ENCODE measurements at regions not wholly inside any gene's neighbourhood (a gene's known extent, or its start where the extent isn't known, plus 50 kb on each side); places are given as distances from the start of the nearest gene placed in this dataset.

GRCh38 chr13:25032160-25032559 lies 63.8 kb upstream of the PABPC3 start:
- ATAC-seq (ENCODE audit: insufficient read depth, low read depth) (no peak), DNase-seq (no peak)
- Histone ChIP-seq H4K20me1 (ENCODE audit: insufficient read depth, low read length) (no peaks in the 10 kb centered on the region), H3K4me1 (ENCODE audit: insufficient read depth, low read length) (no peaks in the 10 kb centered on the region), H3K79me2 (ENCODE audit: insufficient read depth, low read length) (no peaks in the 10 kb centered on the region), H2AFZ (ENCODE audit: low read depth, low read length) (no peak overlapping the region), H3K9ac (ENCODE audit: low read depth, low read length) (no peak overlapping the region), H3K27me3 (ENCODE audit: insufficient read depth, low read length, poor library complexity) (peaks cover 3% of the 10 kb centered on the region), H3K4me3 (ENCODE audit: low read depth in 1 of 2, low read length in 2 of 2) (no peak overlapping the region), H3K36me3 (ENCODE audit: insufficient read depth, low read length) (no peaks in the 10 kb centered on the region), H3K9me3 (ENCODE audit: insufficient read depth, low read length, severe bottlenecking) (no peaks in the 10 kb centered on the region), H3K4me2 (ENCODE audit: insufficient read depth, low read length) (no peak overlapping the region), H3K27ac (ENCODE audit: low read length) (no peak overlapping the region)
- TF ChIP-seq EZH2 (IDR thresholded peaks at IDR 0.05; ENCODE audit: borderline replicate concordance, low read depth, low read length, severe bottlenecking) = no peak
- TF ChIP-seq CTCF (IDR thresholded peaks at IDR 0.05; ENCODE audit: borderline replicate concordance, extremely low read depth, low read length, poor library complexity, severe bottlenecking) = no peak

GRCh38 chr13:25034173-25034572 lies 61.8 kb upstream of the PABPC3 start:
- H3K79me2 ChIP-seq (ENCODE audit: insufficient read depth, low read length) = no peaks in the 10 kb centered on the region
- no peak for TF ChIP-seq CTCF (IDR thresholded peaks at IDR 0.05; ENCODE audit: borderline replicate concordance, extremely low read depth, low read length, poor library complexity, severe bottlenecking)
- no peak for TF ChIP-seq EZH2 (IDR thresholded peaks at IDR 0.05; ENCODE audit: borderline replicate concordance, low read depth, low read length, severe bottlenecking)
- no peak overlapping the region for H3K27ac ChIP-seq (ENCODE audit: low read length)
- H2AFZ ChIP-seq (ENCODE audit: low read depth, low read length) = no peak overlapping the region
- H3K4me1 ChIP-seq (ENCODE audit: insufficient read depth, low read length) = no peaks in the 10 kb centered on the region
- H3K4me2 ChIP-seq (ENCODE audit: insufficient read depth, low read length) = no peak overlapping the region
- no peaks in the 10 kb centered on the region for H3K9me3 ChIP-seq (ENCODE audit: insufficient read depth, low read length, severe bottlenecking)
- no peaks in the 10 kb centered on the region for H4K20me1 ChIP-seq (ENCODE audit: insufficient read depth, low read length)
- no peak for DNase-seq
- no peak overlapping the region for H3K4me3 ChIP-seq (ENCODE audit: low read depth in 1 of 2, low read length in 2 of 2)
- H3K27me3 ChIP-seq (ENCODE audit: insufficient read depth, low read length, poor library complexity) = peaks cover 3% of the 10 kb centered on the region
- no peaks in the 10 kb centered on the region for H3K36me3 ChIP-seq (ENCODE audit: insufficient read depth, low read length)
- no peak overlapping the region for H3K9ac ChIP-seq (ENCODE audit: low read depth, low read length)
- ATAC-seq (ENCODE audit: insufficient read depth, low read depth) = no peak

GRCh38 chr13:25037057-25037813 lies 58.7 kb upstream of the PABPC3 start:
- Histone ChIP-seq H3K9me3 (ENCODE audit: insufficient read depth, low read length, severe bottlenecking) (no peaks in the 10 kb centered on the region), H3K79me2 (ENCODE audit: insufficient read depth, low read length) (no peaks in the 10 kb centered on the region), H3K27me3 (ENCODE audit: insufficient read depth, low read length, poor library complexity) (peaks cover 17% of the 10 kb centered on the region), H3K9ac (ENCODE audit: low read depth, low read length) (no peak overlapping the region), H2AFZ (ENCODE audit: low read depth, low read length) (no peak overlapping the region; the same call in 1 of the 2 replicates), H4K20me1 (ENCODE audit: insufficient read depth, low read length) (no peaks in the 10 kb centered on the region), H3K4me3 (ENCODE audit: low read depth in 1 of 2, low read length in 2 of 2) (no peak overlapping the region), H3K4me2 (ENCODE audit: insufficient read depth, low read length) (no peak overlapping the region), H3K36me3 (ENCODE audit: insufficient read depth, low read length) (no peaks in the 10 kb centered on the region), H3K4me1 (ENCODE audit: insufficient read depth, low read length) (no peaks in the 10 kb centered on the region), H3K27ac (ENCODE audit: low read length) (no peak overlapping the region)
- TF ChIP-seq CTCF (IDR thresholded peaks at IDR 0.05; ENCODE audit: borderline replicate concordance, extremely low read depth, low read length, poor library complexity, severe bottlenecking) = peak; percentile 80
- no peak for TF ChIP-seq EZH2 (IDR thresholded peaks at IDR 0.05; ENCODE audit: borderline replicate concordance, low read depth, low read length, severe bottlenecking)
- DNase-seq = peak; percentile 50
- peak; percentile 83 for ATAC-seq (ENCODE audit: insufficient read depth, low read depth)
